Suprapubic skin (tissue), 4 donors: ENCODE measurements at regions not wholly inside any gene's neighbourhood (a gene's known extent, or its start where the extent isn't known, plus 50 kb on each side); places are given as distances from the start of the nearest gene placed in this dataset.

Experiments
- DNase-seq, 2 donors: peaks; one replicate each; pipeline ENCODE4 v3.0.0-alpha.2; 2019; ENCODE audit warnings: low spot score in 2 of 2
- H3K27ac ChIP-seq: fragments of 200-600 bp; sonication (generic); one replicate; pipeline ENCODE4 v1.5.1; 2019
- H3K27me3 ChIP-seq: fragments of 200-600 bp; sonication (generic); one replicate; pipeline ENCODE4 v1.5.1; 2019
- H3K36me3 ChIP-seq: fragments of 200-600 bp; sonication (generic); one replicate; pipeline ENCODE4 v1.5.1; 2019
- H3K4me1 ChIP-seq: fragments of 200-600 bp; sonication (generic); one replicate; pipeline ENCODE4 v1.5.1; 2019
- H3K4me3 ChIP-seq: fragments of 200-600 bp; sonication (generic); one replicate; pipeline ENCODE4 v1.5.1; 2019; ENCODE audit warnings: mild to moderate bottlenecking
- H3K9me3 ChIP-seq: fragments of 200-600 bp; sonication (generic); one replicate; pipeline ENCODE4 v1.5.1; 2019
- CTCF ChIP-seq, 2 donors: fragments of 200-600 bp in 1 of 2; fragments of 450-650 bp in 1 of 2; sonication (generic) in 1 of 2; IDR thresholded peaks; one replicate each; pipeline ENCODE4 v1.5.1; 2016 to 2019; ENCODE audit warnings: antibody characterized with exemption in 2 of 2, mild to moderate bottlenecking in 1 of 2, moderate library complexity in 1 of 2
- EP300 ChIP-seq: sonication (generic); formaldehyde crosslinking; IDR thresholded peaks from one replicate; pipeline ENCODE4 v1.6.1; 2017; ENCODE audit warnings: antibody characterized with exemption
- POLR2A ChIP-seq, 2 donors: fragments of 450-650 bp; IDR thresholded peaks; one replicate each; pipeline ENCODE4 v1.6.1; 2017; ENCODE audit warnings: antibody characterized with exemption in 2 of 2, mild to moderate bottlenecking in 2 of 2, moderate library complexity in 2 of 2
- POLR2AphosphoS5 ChIP-seq, 3 donors: sonication (generic); formaldehyde crosslinking; IDR thresholded peaks; one replicate each; pipeline ENCODE4 v1.6.1; 2017; ENCODE audit warnings: antibody characterized with exemption in 3 of 3
- WGBS: methylation state at CpG from one replicate; pipeline ENCODE4 v1.1.5; 2018; 5-methylcytosine and 5-hydroxymethylcytosine counted together

GRCh38 chr6:170083236-170084051, 207.4 kb downstream of the DLL1 start:
- Histone ChIP-seq H3K4me1 (no peaks in the 10 kb centered on the region), H3K27ac (no peak overlapping the region), H3K9me3 (no peaks in the 10 kb centered on the region), H3K4me3 (no peak overlapping the region), H3K27me3 (peaks cover 23% of the 10 kb centered on the region), H3K36me3 (no peaks in the 10 kb centered on the region)
- WGBS: 81% methylated on average over 33 of the region's 33 CpGs
- peak; percentile 39 to 68 for DNase-seq
- TF ChIP-seq EP300 (no peak), POLR2A (IDR thresholded peaks at IDR 0.05) (no peak)

- Histone ChIP-seq H3K27ac (no peak overlapping the region), H3K36me3 (no peaks in the 10 kb centered on the region), H3K4me3 (no peak overlapping the region), H3K4me1 (no peaks in the 10 kb centered on the region), H3K27me3 (peaks cover 23% of the 10 kb centered on the region), H3K9me3 (no peaks in the 10 kb centered on the region)
- peak; percentile 51 to 60 for DNase-seq
- TF ChIP-seq POLR2A (IDR thresholded peaks at IDR 0.05) (no peak), EP300 (no peak), POLR2AphosphoS5 (IDR thresholded peaks at IDR 0.05) (no peak), CTCF (IDR thresholded peaks at IDR 0.05) (no peak)
- WGBS: 87% methylated on average over 12 of the region's 12 CpGs
Measured at GRCh38 chr6:170082531-170083187, 208.2 kb downstream of the DLL1 start.

GRCh38 chr6:170082067-170082466, 208.8 kb downstream of the DLL1 start:
- Histone ChIP-seq H3K27me3 (peaks cover 23% of the 10 kb centered on the region), H3K4me1 (no peaks in the 10 kb centered on the region), H3K27ac (no peak overlapping the region), H3K36me3 (no peaks in the 10 kb centered on the region), H3K4me3 (no peak overlapping the region), H3K9me3 (no peaks in the 10 kb centered on the region)
- peak in 1 of 2 donors; percentile 40 for DNase-seq
- WGBS: 88% methylated on average over 8 of the region's 13 CpGs
- TF ChIP-seq POLR2A (IDR thresholded peaks at IDR 0.05) (no peak), CTCF (IDR thresholded peaks at IDR 0.05) (no peak), POLR2AphosphoS5 (IDR thresholded peaks at IDR 0.05) (no peak), EP300 (no peak)

GRCh38 chr6:170081556-170081955, 209.3 kb downstream of the DLL1 start:
- Histone ChIP-seq H3K27me3 (peaks cover 23% of the 10 kb centered on the region), H3K36me3 (no peaks in the 10 kb centered on the region), H3K9me3 (no peaks in the 10 kb centered on the region), H3K27ac (no peak overlapping the region), H3K4me3 (no peak overlapping the region), H3K4me1 (no peaks in the 10 kb centered on the region)
- peak in 1 of 2 donors; percentile 39 for DNase-seq
- 66% methylated on average over 2 of the region's 13 CpGs for WGBS
- TF ChIP-seq EP300 (no peak), POLR2A (IDR thresholded peaks at IDR 0.05) (no peak), CTCF (IDR thresholded peaks at IDR 0.05) (no peak), POLR2AphosphoS5 (IDR thresholded peaks at IDR 0.05) (no peak)

GRCh38 chr6:170080828-170081371, 210.0 kb downstream of the DLL1 start:
- 30% methylated on average over 10 of the region's 26 CpGs for WGBS
- no peaks in the 10 kb centered on the region for H3K36me3 ChIP-seq
- TF ChIP-seq POLR2AphosphoS5 (IDR thresholded peaks at IDR 0.05): no peak
- no peak for TF ChIP-seq POLR2A (IDR thresholded peaks at IDR 0.05)
- TF ChIP-seq CTCF (IDR thresholded peaks at IDR 0.05): no peak
- no peak for TF ChIP-seq EP300
- H3K9me3 ChIP-seq: no peaks in the 10 kb centered on the region
- H3K4me3 ChIP-seq: no peak overlapping the region
- peaks cover 23% of the 10 kb centered on the region for H3K27me3 ChIP-seq
- H3K4me1 ChIP-seq: no peaks in the 10 kb centered on the region
- DNase-seq: peak; percentile 56 to 58
- no peak overlapping the region for H3K27ac ChIP-seq
